GM12891 (cell line): ENCODE measurements at regions not wholly inside any gene's neighbourhood (a gene's known extent, or its start where the extent isn't known, plus 50 kb on each side); places are given as distances from the start of the nearest gene placed in this dataset.

Source experiments
- POLR2A ChIP-seq: IDR thresholded peaks from 2 replicates; pipeline ENCODE4 v1.6.1; 2011; ENCODE audit warnings: low read depth, low read length, control low read depth
- POLR2AphosphoS5 ChIP-seq: IDR thresholded peaks from 2 replicates; pipeline ENCODE4 v1.6.1; 2011; ENCODE audit warnings: low read depth, low read length, control low read depth
- POU2F2 ChIP-seq: IDR thresholded peaks from 2 replicates; pipeline ENCODE4 v1.6.1; 2011; ENCODE audit warnings: low read depth, mild to moderate bottlenecking, control low read depth, low read length, moderate library complexity
- TAF1 ChIP-seq: IDR thresholded peaks from 2 replicates; pipeline ENCODE4 v1.6.1; 2011; ENCODE audit warnings: low read depth, low read length, control low read depth

DNA sequence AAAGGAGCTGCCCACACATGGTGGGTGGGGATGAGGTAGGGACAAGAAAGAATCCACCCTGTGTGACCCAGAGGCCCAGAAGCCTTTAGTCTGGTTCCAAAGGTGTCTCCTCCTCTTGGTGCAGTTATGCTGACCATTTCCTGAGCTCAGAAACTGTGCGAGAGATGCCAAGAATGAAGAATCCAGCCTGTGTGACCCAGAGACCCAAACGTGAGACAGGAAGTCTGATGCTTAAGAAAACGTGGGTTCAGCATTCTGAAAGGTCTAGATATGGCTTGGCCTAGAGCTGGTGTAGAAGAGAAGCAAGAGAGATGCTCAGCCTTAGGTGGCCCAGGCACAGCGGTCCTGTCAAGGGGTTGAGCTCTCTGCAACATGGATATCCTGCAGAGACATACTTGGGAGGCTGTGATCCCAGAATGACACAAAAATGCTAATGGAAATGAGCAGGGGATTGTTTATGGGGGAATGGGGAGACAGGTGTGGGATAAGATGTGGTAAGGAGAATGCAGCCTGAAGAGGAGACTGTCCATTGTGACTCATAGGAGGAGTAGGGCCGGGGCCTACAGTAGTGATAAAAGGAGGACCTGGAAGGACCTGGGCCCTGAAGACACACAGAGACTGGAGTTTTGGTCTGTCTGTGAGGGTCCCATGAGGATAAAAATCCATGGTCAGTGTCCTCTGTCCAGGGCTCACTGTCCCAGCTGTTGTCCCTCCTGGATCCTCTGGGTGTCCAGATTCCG is 79.0 kb downstream of the ZNF280B start:
- TF ChIP-seq POLR2A (no peak), POLR2AphosphoS5 (no peak), TAF1 (no peak), POU2F2 (no peak)
